Liver (tissue), 8 donors: ENCODE measurements at regions not wholly inside any gene's neighbourhood (a gene's known extent, or its start where the extent isn't known, plus 50 kb on each side); places are given as distances from the start of the nearest gene placed in this dataset.
A peak's percentile ranks its signal among the peaks of the same experiment; 100 is the strongest.

ENCODE experiments used
- DNase-seq: peaks from one replicate; pipeline ENCODE4 v3.0.0-alpha.2; 2017; ENCODE audit warnings: low spot score
- H3K27ac ChIP-seq, 2 donors: one replicate each; pipeline ENCODE4 v1.7.0; 2013; ENCODE audit warnings: inconsistent platforms in 2 of 2, low read length in 2 of 2, control low read depth in 1 of 2, low read depth in 1 of 2, mild to moderate bottlenecking in 1 of 2
- H3K27me3 ChIP-seq, 4 donors: one replicate each; pipeline versions ENCODE4 v1.6.1 to v1.7.0; 2013; ENCODE audit warnings: low read length in 3 of 4, inconsistent platforms in 1 of 4, mild to moderate bottlenecking in 1 of 4, moderate library complexity in 1 of 4; ENCODE audit not compliant: control insufficient read depth in 4 of 4, insufficient read depth in 4 of 4
- H3K36me3 ChIP-seq, 4 donors: one replicate each; pipeline versions ENCODE4 v1.6.1 to v1.7.0; 2013; ENCODE audit warnings: low read length in 3 of 4, mild to moderate bottlenecking in 3 of 4, low read depth in 1 of 4, moderate library complexity in 1 of 4; ENCODE audit not compliant: control insufficient read depth in 4 of 4, insufficient read depth in 3 of 4
- H3K4me1 ChIP-seq, 4 donors: one replicate each; pipeline versions ENCODE4 v1.6.1 to v1.7.0; 2013; ENCODE audit warnings: low read length in 3 of 4, mild to moderate bottlenecking in 3 of 4, moderate library complexity in 1 of 4; ENCODE audit not compliant: control insufficient read depth in 4 of 4, insufficient read depth in 4 of 4
- H3K4me3 ChIP-seq, 3 donors: one replicate each; pipeline versions ENCODE4 v1.6.1 to v1.7.0; 2013; ENCODE audit warnings: low read length in 3 of 3, control low read depth in 1 of 3, low read depth in 1 of 3, mild to moderate bottlenecking in 1 of 3
- H3K9ac ChIP-seq, 2 donors: one replicate each; pipeline ENCODE4 v1.7.0; 2013; ENCODE audit warnings: low read length in 2 of 2, mild to moderate bottlenecking in 2 of 2, moderate library complexity in 2 of 2, control low read depth in 1 of 2, low read depth in 1 of 2
- H3K9me3 ChIP-seq, 4 donors: one replicate each; pipeline versions ENCODE4 v1.6.1 to v1.7.0; 2013; ENCODE audit warnings: low read length in 3 of 4; ENCODE audit not compliant: control insufficient read depth in 4 of 4
- CTCF ChIP-seq: fragments of 150-350 bp; IDR thresholded peaks from 2 replicates; pipeline ENCODE4 v1.5.1; 2017; ENCODE audit warnings: improper control_type of control experiment, low read depth, low read length; ENCODE audit not compliant: missing input control
- EGR1 ChIP-seq, 2 donors: IDR thresholded peaks; 2 replicates each; pipeline ENCODE4 v1.6.1; 2016 to 2018; ENCODE audit warnings: antibody characterized with exemption in 2 of 2, low read depth in 2 of 2
- FOXA1 ChIP-seq: IDR thresholded peaks from 2 replicates; pipeline ENCODE4 v1.6.1; 2016; ENCODE audit warnings: antibody characterized with exemption
- FOXA2 ChIP-seq: IDR thresholded peaks from 2 replicates; pipeline ENCODE4 v1.6.1; 2016; ENCODE audit warnings: antibody characterized with exemption
- GABPA ChIP-seq, 2 donors: IDR thresholded peaks in 1 of 2; conservative IDR thresholded peaks in 1 of 2; 2 replicates each; pipeline ENCODE4 v1.6.1; 2016; ENCODE audit warnings: antibody characterized with exemption in 2 of 2, mild to moderate bottlenecking in 1 of 2, moderate library complexity in 1 of 2
- HNF4A ChIP-seq, 2 donors: conservative IDR thresholded peaks; 2 replicates each; pipeline ENCODE4 v1.6.1; 2016; ENCODE audit warnings: antibody characterized with exemption in 2 of 2, mild to moderate bottlenecking in 2 of 2
- HNF4G ChIP-seq: IDR thresholded peaks from 2 replicates; pipeline ENCODE4 v1.6.1; 2016; ENCODE audit warnings: antibody characterized with exemption
- JUND ChIP-seq, 2 donors: IDR thresholded peaks; 2 replicates each; pipeline ENCODE4 v1.6.1; 2016; ENCODE audit warnings: antibody characterized with exemption in 2 of 2
- MAX ChIP-seq: IDR thresholded peaks from 2 replicates; pipeline ENCODE4 v1.6.1; 2016; ENCODE audit warnings: antibody characterized with exemption
- NR2F2 ChIP-seq: IDR thresholded peaks from 2 replicates; pipeline ENCODE4 v1.6.1; 2016; ENCODE audit warnings: antibody characterized with exemption
- RAD21 ChIP-seq, 2 donors: IDR thresholded peaks; 2 replicates each; pipeline ENCODE4 v1.6.1; 2016; ENCODE audit warnings: antibody characterized with exemption in 2 of 2, mild to moderate bottlenecking in 2 of 2
- REST ChIP-seq: IDR thresholded peaks from 2 replicates; pipeline ENCODE4 v1.6.1; 2016; ENCODE audit warnings: antibody characterized with exemption, mild to moderate bottlenecking
- RXRA ChIP-seq, 2 donors: IDR thresholded peaks; 2 replicates each; pipeline ENCODE4 v1.6.1; 2017 to 2018; ENCODE audit warnings: antibody characterized with exemption in 2 of 2, mild to moderate bottlenecking in 1 of 2
- SP1 ChIP-seq: IDR thresholded peaks from 2 replicates; pipeline ENCODE4 v1.6.1; 2018; ENCODE audit warnings: antibody characterized with exemption, mild to moderate bottlenecking
- TAF1 ChIP-seq: conservative IDR thresholded peaks from 2 replicates; pipeline ENCODE4 v1.6.1; 2016; ENCODE audit warnings: antibody characterized with exemption, mild to moderate bottlenecking
- YY1 ChIP-seq: IDR thresholded peaks from 2 replicates; pipeline ENCODE4 v1.6.1; 2016; ENCODE audit warnings: antibody characterized with exemption, mild to moderate bottlenecking
- ZBTB33 ChIP-seq: IDR thresholded peaks from 2 replicates; pipeline ENCODE4 v1.6.1; 2016; ENCODE audit warnings: antibody characterized with exemption
- WGBS: extraction: QIAGEN DNeasy Blood & Tissue Kit; methylation state at CpG from one replicate; pipeline ENCODE4 v1.1.7; 2013; 5-methylcytosine and 5-hydroxymethylcytosine counted together
- donor health status: healthy.
- donor health status: healthy.
- donor health status: healthy.
- donor health status: healthy.
- donor health status: healthy.

GRCh38 chrX:146433771-146434170 lies 375.8 kb upstream of the CXorf51B start:
- TF ChIP-seq NR2F2, result no peak
- no peak for TF ChIP-seq GABPA (IDR thresholded peaks at IDR 0.05 in 1 of 2, conservative IDR thresholded peaks at IDR 0.05 in 1 of 2)
- TF ChIP-seq SP1, result no peak
- TF ChIP-seq YY1, result no peak
- no peak for TF ChIP-seq CTCF
- no peak for TF ChIP-seq FOXA1
- TF ChIP-seq JUND (IDR thresholded peaks at IDR 0.05), result no peak
- TF ChIP-seq FOXA2, result no peak
- TF ChIP-seq REST, result no peak
- no peak for TF ChIP-seq HNF4G
- TF ChIP-seq TAF1, result no peak
- no peak for TF ChIP-seq RAD21 (IDR thresholded peaks at IDR 0.05)
- no peak overlapping the region for H3K27ac ChIP-seq
- no peaks in the 10 kb centered on the region for H3K27me3 ChIP-seq
- no peak overlapping the region for H3K4me3 ChIP-seq
- H3K36me3 ChIP-seq, result no peaks in the 10 kb centered on the region
- H3K9me3 ChIP-seq, result no peaks in the 10 kb centered on the region
- H3K4me1 ChIP-seq, result peaks cover 0 to 5% (median 3%) of the 10 kb centered on the region in 4 donors
- no peak for DNase-seq
- H3K9ac ChIP-seq, result no peak overlapping the region

GRCh38 chrX:146435472-146435871 lies 374.1 kb upstream of the CXorf51B start:
- no peak for DNase-seq
- 32% methylated on average over 4 of the region's 4 CpGs for WGBS
- TF ChIP-seq FOXA2 (no peak), RXRA (IDR thresholded peaks at IDR 0.05) (peak in 1 of 2 donors; percentile 36), MAX (no peak), HNF4A (conservative IDR thresholded peaks at IDR 0.05) (peak; percentile 68 to 73), SP1 (peak; percentile 32)
- Histone ChIP-seq H3K9me3 (no peaks in the 10 kb centered on the region), H3K27me3 (no peaks in the 10 kb centered on the region), H3K9ac (no peak overlapping the region), H3K27ac (no peak overlapping the region), H3K4me1 (peaks cover 0 to 5% (median 3%) of the 10 kb centered on the region in 4 donors), H3K4me3 (no peak overlapping the region), H3K36me3 (no peaks in the 10 kb centered on the region)

GRCh38 chrX:146448791-146449190 lies 360.8 kb upstream of the CXorf51B start:
- no peak for DNase-seq
- WGBS, result 34% methylated on average over 2 of the region's 2 CpGs
- Histone ChIP-seq H3K27me3 (no peaks in the 10 kb centered on the region), H3K36me3 (no peaks in the 10 kb centered on the region), H3K4me1 (peaks cover 2 to 19% (median 8%) of the 10 kb centered on the region in 4 donors), H3K27ac (peak overlapping the region in 1 of 2 donors; percentile 12), H3K9me3 (no peaks in the 10 kb centered on the region), H3K4me3 (peak overlapping the region in 1 of 3 donors; percentile 13), H3K9ac (no peak overlapping the region)
- TF ChIP-seq JUND (IDR thresholded peaks at IDR 0.05) (no peak), ZBTB33 (no peak), NR2F2 (no peak), GABPA (IDR thresholded peaks at IDR 0.05 in 1 of 2, conservative IDR thresholded peaks at IDR 0.05 in 1 of 2) (no peak), RXRA (IDR thresholded peaks at IDR 0.05) (no peak), TAF1 (no peak), REST (no peak), SP1 (no peak), EGR1 (IDR thresholded peaks at IDR 0.05; ENCODE audit: low read depth in 2 of 2) (no peak), YY1 (no peak), HNF4A (conservative IDR thresholded peaks at IDR 0.05) (no peak), HNF4G (no peak)
